ENCODE measurements at regions not wholly inside any gene's neighbourhood (a gene's known extent, or its start where the extent isn't known, plus 50 kb on each side); places are given as distances from the start of the nearest gene placed in this dataset.

- no peak for TF ChIP-seq CTCF (IDR thresholded peaks at IDR 0.05; ENCODE audit: low read depth, low read length)
- H3K4me3 ChIP-seq (ENCODE audit: low read depth, low read length): no peak overlapping the region
These were observed 74.5 kb upstream of the PITX1 start for GRCh38 chr5:135108569-135108968.

GRCh38 chr5:135107986-135108385 lies 74.0 kb upstream of the PITX1 start:
- no peak for TF ChIP-seq CTCF (IDR thresholded peaks at IDR 0.05; ENCODE audit: low read depth, low read length)
- H3K4me3 ChIP-seq (ENCODE audit: low read depth, low read length): no peak overlapping the region

- H3K4me3 ChIP-seq (ENCODE audit: low read depth, low read length): no peak overlapping the region
- TF ChIP-seq CTCF (IDR thresholded peaks at IDR 0.05; ENCODE audit: low read depth, low read length): no peak
These were observed 72.8 kb upstream of the PITX1 start for GRCh38 chr5:135106610-135107471.

GRCh38 chr5:135106136-135106535 lies 72.1 kb upstream of the PITX1 start:
- H3K4me3 ChIP-seq (ENCODE audit: low read depth, low read length): no peak overlapping the region
- no peak for TF ChIP-seq CTCF (IDR thresholded peaks at IDR 0.05; ENCODE audit: low read depth, low read length)

DNA sequence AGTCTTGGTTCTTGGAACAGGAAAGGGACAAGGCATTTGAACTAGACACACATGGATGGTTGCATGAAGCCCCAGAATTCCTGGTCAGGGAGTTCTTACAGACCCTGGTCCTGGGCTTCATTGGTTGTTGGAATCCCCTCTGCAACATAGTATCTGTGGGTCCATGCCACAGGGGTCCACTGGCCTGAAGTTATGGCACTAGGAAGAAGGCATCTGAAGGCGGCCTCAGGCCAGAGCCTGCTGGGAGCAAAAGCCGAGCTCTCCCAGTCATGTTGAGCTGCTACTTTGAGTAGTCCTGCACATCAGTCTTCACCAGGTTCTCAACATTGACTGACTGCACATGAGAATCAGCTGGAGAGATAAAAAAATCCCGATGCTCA lies 71.1 kb upstream of the PITX1 start:
- TF ChIP-seq CTCF (IDR thresholded peaks at IDR 0.05; ENCODE audit: low read depth, low read length): no peak
- H3K4me3 ChIP-seq (ENCODE audit: low read depth, low read length): no peak overlapping the region

GRCh38 chr5:135103575-135103853 lies 69.5 kb upstream of the PITX1 start:
- no peak for TF ChIP-seq CTCF (IDR thresholded peaks at IDR 0.05; ENCODE audit: low read depth, low read length)
- H3K4me3 ChIP-seq (ENCODE audit: low read depth, low read length): no peak overlapping the region

DNA sequence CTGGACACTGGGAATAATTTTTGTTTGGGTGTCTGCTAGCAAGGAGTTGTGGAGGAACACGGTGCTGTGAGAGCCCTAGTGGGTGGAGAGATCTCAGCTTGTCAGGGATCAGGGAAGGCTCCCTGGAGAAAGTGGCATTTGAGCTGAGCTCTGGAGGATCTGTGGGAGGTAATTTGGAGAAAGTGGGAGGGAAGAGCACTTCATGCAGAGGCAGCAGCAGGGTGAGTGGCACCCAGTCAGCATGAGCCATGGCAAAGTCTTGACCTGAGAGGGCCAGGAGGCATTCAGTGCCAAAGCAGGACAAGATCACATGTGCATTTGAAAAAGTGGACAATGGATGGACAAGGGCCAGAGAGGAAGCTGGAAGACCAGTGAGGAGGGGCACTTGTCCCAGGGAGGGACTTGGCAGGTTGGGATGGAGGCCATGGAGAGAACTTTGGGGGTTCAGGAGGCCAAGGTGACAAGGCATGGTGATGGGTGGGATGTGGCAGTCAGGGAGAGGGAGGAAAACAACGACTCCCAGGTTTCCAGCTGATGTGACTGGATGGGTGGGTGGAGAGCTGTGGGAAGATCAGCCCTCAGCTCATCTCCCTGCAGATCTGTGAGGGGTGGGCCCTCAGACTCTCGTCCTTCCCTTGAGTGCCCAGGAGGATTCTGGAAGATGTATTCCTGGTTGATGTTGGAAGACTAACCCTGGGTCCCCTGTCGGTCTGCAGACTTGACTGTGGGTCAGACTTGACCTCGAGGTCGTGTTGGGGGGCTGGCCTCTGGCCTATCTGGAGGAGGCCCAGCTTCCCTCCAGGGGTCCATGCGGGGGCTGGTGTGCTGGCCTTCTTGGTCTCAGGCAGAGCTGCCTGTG lies 68.9 kb upstream of the PITX1 start:
- no peak for TF ChIP-seq CTCF (IDR thresholded peaks at IDR 0.05; ENCODE audit: low read depth, low read length)
- H3K4me3 ChIP-seq (ENCODE audit: low read depth, low read length): no peak overlapping the region

Data from WI38 (cell line).